Trophoblast cell (in vitro differentiated cells and primary cell): ENCODE measurements at regions not wholly inside any gene's neighbourhood (a gene's known extent, or its start where the extent isn't known, plus 50 kb on each side); places are given as distances from the start of the nearest gene placed in this dataset.

Experiments used
- DNase-seq, 2 donors: peaks; one replicate each; pipeline ENCODE4 v3.0.0-alpha.2; 2016
- H2AFZ ChIP-seq: 2 replicates; pipeline ENCODE4 v1.6.1; 2013; ENCODE audit warnings: low read length, moderate library complexity, mild to moderate bottlenecking; ENCODE audit not compliant: insufficient read depth, poor library complexity
- H2AK5ac ChIP-seq: 2 replicates; pipeline ENCODE4 v1.6.1; 2013; ENCODE audit warnings: mild to moderate bottlenecking, low read length
- H2BK120ac ChIP-seq: 2 replicates; pipeline ENCODE4 v1.6.1; 2013; ENCODE audit warnings: low read length, mild to moderate bottlenecking, moderate library complexity; ENCODE audit not compliant: insufficient read depth, poor library complexity
- H2BK12ac ChIP-seq: 2 replicates; pipeline ENCODE4 v1.6.1; 2013; ENCODE audit warnings: mild to moderate bottlenecking, low read length, moderate library complexity
- H2BK5ac ChIP-seq: 2 replicates; pipeline ENCODE4 v1.6.1; 2013; ENCODE audit warnings: low read length, low read depth, moderate library complexity, mild to moderate bottlenecking; ENCODE audit not compliant: poor library complexity
- H3K14ac ChIP-seq: 2 replicates; pipeline ENCODE4 v1.6.1; 2013; ENCODE audit warnings: mild to moderate bottlenecking, low read length
- H3K18ac ChIP-seq: 2 replicates; pipeline ENCODE4 v1.6.1; 2013; ENCODE audit warnings: mild to moderate bottlenecking, low read length
- H3K23ac ChIP-seq: 2 replicates; pipeline ENCODE4 v1.6.1; 2013; ENCODE audit warnings: low read length
- H3K27ac ChIP-seq: 2 replicates; pipeline ENCODE4 v1.5.1; 2013; ENCODE audit warnings: low read depth, mild to moderate bottlenecking, inconsistent platforms, low read length, moderate library complexity
- H3K27me3 ChIP-seq: 2 replicates; pipeline ENCODE4 v1.6.1; 2013; ENCODE audit warnings: inconsistent platforms, mild to moderate bottlenecking, low read length, moderate library complexity; ENCODE audit not compliant: insufficient read depth
- H3K36me3 ChIP-seq, 2 experiments: 1 replicate in 1 of 2; 2 replicates in 1 of 2; pipeline ENCODE4 v1.6.1; 2013; ENCODE audit warnings: low read length in 2 of 2, mild to moderate bottlenecking in 2 of 2, moderate library complexity in 1 of 2; ENCODE audit not compliant: insufficient read depth in 2 of 2, control insufficient read depth in 1 of 2
- H3K4ac ChIP-seq: 2 replicates; pipeline ENCODE4 v1.6.1; 2013; ENCODE audit warnings: low read depth, mild to moderate bottlenecking, low read length, moderate library complexity
- H3K4me1 ChIP-seq, 2 experiments: 1 replicate in 1 of 2; 2 replicates in 1 of 2; pipeline ENCODE4 v1.6.1; 2013; ENCODE audit warnings: low read length in 2 of 2, mild to moderate bottlenecking in 2 of 2, moderate library complexity in 1 of 2; ENCODE audit not compliant: insufficient read depth in 2 of 2, control insufficient read depth in 1 of 2
- H3K4me2 ChIP-seq: 2 replicates; pipeline ENCODE4 v1.6.1; 2013; ENCODE audit warnings: inconsistent platforms, mild to moderate bottlenecking, low read length, moderate library complexity
- H3K4me3 ChIP-seq: 2 replicates; pipeline ENCODE4 v1.5.1; 2013; ENCODE audit warnings: mild to moderate bottlenecking, low read depth, low read length, inconsistent platforms
- H3K79me1 ChIP-seq: one replicate; pipeline ENCODE4 v1.6.1; 2013; ENCODE audit warnings: low read length
- H3K79me2 ChIP-seq: 2 replicates; pipeline ENCODE4 v1.6.1; 2013; ENCODE audit warnings: low read length, mild to moderate bottlenecking; ENCODE audit not compliant: control insufficient read depth, insufficient read depth, poor library complexity
- H3K9ac ChIP-seq: 2 replicates; pipeline ENCODE4 v1.6.1; 2013; ENCODE audit warnings: mild to moderate bottlenecking, low read length
- H3K9me3 ChIP-seq: 2 replicates; pipeline ENCODE4 v1.6.1; 2013; ENCODE audit warnings: low read depth, mild to moderate bottlenecking, control low read depth, inconsistent platforms, low read length; ENCODE audit not compliant: insufficient read depth
- H4K12ac ChIP-seq: 2 replicates; pipeline ENCODE4 v1.6.1; 2013; ENCODE audit warnings: low read depth, mild to moderate bottlenecking, low read length, moderate library complexity
- H4K8ac ChIP-seq: 2 replicates; pipeline ENCODE4 v1.6.1; 2013; ENCODE audit warnings: low read depth, mild to moderate bottlenecking, low read length, moderate library complexity
- H4K91ac ChIP-seq: one replicate; pipeline ENCODE4 v1.6.1; 2013; ENCODE audit warnings: low read depth, mild to moderate bottlenecking, low read length, moderate library complexity
- WGBS: extraction: QIAGEN DNeasy Blood & Tissue Kit; methylation state at CpG from one replicate; pipeline ENCODE4 v1.1.7; 2013; ENCODE audit warnings: missing lambda C conversion rate; ENCODE audit not compliant: insufficient read length, insufficient coverage; ENCODE audit errors: extremely low coverage; 5-methylcytosine and 5-hydroxymethylcytosine counted together

DNA sequence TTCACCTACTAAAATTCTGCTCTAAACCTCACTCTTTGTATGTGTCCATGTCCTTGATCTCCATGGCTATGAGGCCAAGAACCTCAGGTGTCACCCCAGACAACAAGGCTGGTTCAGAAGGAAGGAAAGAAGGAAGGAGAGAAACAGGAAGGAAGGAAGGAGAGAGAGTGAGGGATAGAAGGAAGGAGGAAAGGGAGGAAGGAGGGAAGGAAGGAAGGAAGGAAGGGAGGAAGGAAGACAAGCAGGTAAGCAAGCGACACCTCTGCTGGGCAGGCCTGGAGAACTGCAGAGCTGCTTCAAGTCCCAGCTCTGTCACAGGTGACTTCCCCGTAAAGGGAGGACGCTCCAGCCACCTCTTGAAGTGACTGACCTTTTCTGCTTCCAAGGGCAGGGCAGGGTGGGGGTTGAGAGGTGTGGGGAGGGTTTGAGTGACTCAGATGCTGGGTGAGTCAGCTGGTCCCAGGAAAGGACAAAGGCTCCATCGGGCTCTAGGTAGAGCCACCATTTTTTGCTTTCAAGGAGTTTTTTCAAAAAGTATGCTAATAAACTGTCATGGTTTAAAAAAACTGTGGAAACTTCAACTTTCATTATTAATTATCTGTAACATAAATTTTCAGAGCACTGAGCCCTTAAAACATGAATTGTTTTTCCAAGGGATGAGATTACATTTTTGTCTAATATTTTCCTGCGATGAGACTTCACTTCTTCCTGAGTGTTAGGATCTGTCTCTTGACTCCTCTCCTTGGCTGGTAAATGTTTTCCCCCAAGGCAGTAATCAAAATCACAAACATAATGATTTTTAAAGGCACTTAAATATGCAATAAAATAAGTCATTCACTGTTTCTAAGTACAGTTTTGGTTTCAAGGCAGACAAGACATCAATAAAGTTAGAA, 90.1 kb upstream of the L3MBTL4 start:
- no peak for DNase-seq
- Histone ChIP-seq H3K4me2 (no peak overlapping the region), H3K4ac (no peak overlapping the region), H3K23ac (no peak overlapping the region), H3K4me3 (no peak overlapping the region), H3K79me1 (peaks cover 11% of the 10 kb centered on the region), H3K79me2 (no peaks in the 10 kb centered on the region), H3K9ac (no peak overlapping the region), H4K91ac (no peak overlapping the region), H3K4me1 (peaks cover 5% of the 10 kb centered on the region in 2 experiments), H3K14ac (no peak overlapping the region), H4K8ac (no peak overlapping the region), H3K36me3 (no peaks in the 10 kb centered on the region), H3K27me3 (no peaks in the 10 kb centered on the region), H3K27ac (no peak overlapping the region), H2AFZ (no peak overlapping the region), H2BK5ac (no peak overlapping the region), H3K18ac (no peak overlapping the region), H2BK12ac (no peak overlapping the region), H4K12ac (no peak overlapping the region), H2AK5ac (no peak overlapping the region), H2BK120ac (no peak overlapping the region), H3K9me3 (no peaks in the 10 kb centered on the region)
- WGBS = no CpG with 5 or more reads among the region's 5 CpGs

- no peak overlapping the region for H3K23ac ChIP-seq
- no peak overlapping the region for H4K91ac ChIP-seq
- H4K12ac ChIP-seq = no peak overlapping the region
- no peak overlapping the region for H3K9ac ChIP-seq
- peaks cover 13% of the 10 kb centered on the region for H3K79me1 ChIP-seq
- H3K27ac ChIP-seq = no peak overlapping the region
- H3K4ac ChIP-seq = no peak overlapping the region
- DNase-seq = no peak
- no peak overlapping the region for H3K4me3 ChIP-seq
- no peaks in the 10 kb centered on the region for H3K9me3 ChIP-seq
- no peak overlapping the region for H3K18ac ChIP-seq
- peaks cover 5 to 7% of the 10 kb centered on the region in 2 experiments for H3K4me1 ChIP-seq
- H3K79me2 ChIP-seq = no peaks in the 10 kb centered on the region
- no peaks in the 10 kb centered on the region for H3K36me3 ChIP-seq
- H2BK12ac ChIP-seq = no peak overlapping the region
- no peak overlapping the region for H2BK120ac ChIP-seq
- H4K8ac ChIP-seq = no peak overlapping the region
- no peaks in the 10 kb centered on the region for H3K27me3 ChIP-seq
- no peak overlapping the region for H2AFZ ChIP-seq
- no peak overlapping the region for H3K4me2 ChIP-seq
- H2BK5ac ChIP-seq = no peak overlapping the region
- no peak overlapping the region for H3K14ac ChIP-seq
- H2AK5ac ChIP-seq = no peak overlapping the region
- WGBS = no CpG with 5 or more reads among the region's 2 CpGs
Observed at GRCh38 chr18:6505498-6505875, 90.8 kb upstream of the L3MBTL4 start.

- Histone ChIP-seq H3K4me2 (peak overlapping the region; percentile 43), H3K4me1 (peaks cover 15 to 19% of the 10 kb centered on the region in 2 experiments), H2BK5ac (peak overlapping the region; percentile 29), H3K14ac (peak overlapping the region; percentile 4), H2AFZ (no peak overlapping the region), H4K91ac (peak overlapping the region; percentile 41), H4K12ac (no peak overlapping the region), H2BK120ac (peak overlapping the region; percentile 35), H3K23ac (no peak overlapping the region), H3K27me3 (no peaks in the 10 kb centered on the region), H3K79me2 (no peaks in the 10 kb centered on the region), H3K9me3 (peaks cover 2% of the 10 kb centered on the region), H3K4me3 (no peak overlapping the region), H2AK5ac (no peak overlapping the region), H3K79me1 (peaks cover 23% of the 10 kb centered on the region), H3K27ac (peak overlapping the region; percentile 94), H2BK12ac (peak overlapping the region; percentile 77), H4K8ac (no peak overlapping the region), H3K9ac (no peak overlapping the region), H3K18ac (no peak overlapping the region), H3K4ac (no peak overlapping the region), H3K36me3 (no peaks in the 10 kb centered on the region)
- WGBS = no CpG with 5 or more reads among the region's 7 CpGs
- no peak for DNase-seq
Observed at GRCh38 chr18:6509417-6509816, 94.7 kb upstream of the L3MBTL4 start.

DNA sequence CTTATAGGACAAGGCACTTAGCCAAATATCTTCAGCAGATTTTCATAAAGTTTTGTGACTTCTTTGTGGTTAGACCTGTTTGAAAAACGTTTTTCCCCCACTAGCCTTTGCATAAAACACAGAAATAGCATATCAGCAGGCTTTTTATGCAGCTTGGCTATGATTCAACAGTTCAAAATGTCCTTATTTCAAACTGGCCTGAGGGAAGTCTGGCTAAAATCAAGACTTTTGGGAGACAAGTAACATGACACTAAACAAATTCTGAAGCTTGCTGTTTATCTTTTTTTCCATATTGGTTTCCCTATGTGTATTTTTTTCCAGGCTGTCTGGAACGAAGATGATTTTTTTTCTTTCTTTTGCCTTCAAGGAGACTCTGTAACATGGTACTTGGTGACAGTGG, 95.1 kb upstream of the L3MBTL4 start:
- no peak overlapping the region for H3K18ac ChIP-seq
- H2AK5ac ChIP-seq = no peak overlapping the region
- no peak overlapping the region for H3K14ac ChIP-seq
- peaks cover 13 to 19% of the 10 kb centered on the region in 2 experiments for H3K4me1 ChIP-seq
- H3K23ac ChIP-seq = no peak overlapping the region
- H2BK12ac ChIP-seq = peak overlapping the region; percentile 74
- H3K36me3 ChIP-seq = no peaks in the 10 kb centered on the region
- no peaks in the 10 kb centered on the region for H3K27me3 ChIP-seq
- H3K9ac ChIP-seq = no peak overlapping the region
- peaks cover 2% of the 10 kb centered on the region for H3K9me3 ChIP-seq
- H2BK120ac ChIP-seq = peak overlapping the region; percentile 75
- H3K79me1 ChIP-seq = peaks cover 23% of the 10 kb centered on the region
- peak overlapping the region; percentile 94 for H3K27ac ChIP-seq
- H3K4me3 ChIP-seq = no peak overlapping the region
- peak overlapping the region; percentile 43 for H3K4me2 ChIP-seq
- H3K79me2 ChIP-seq = no peaks in the 10 kb centered on the region
- no peak overlapping the region for H4K91ac ChIP-seq
- no peak overlapping the region for H4K8ac ChIP-seq
- no peak overlapping the region for H3K4ac ChIP-seq
- H2AFZ ChIP-seq = no peak overlapping the region
- WGBS = no CpG with 5 or more reads among the region's 2 CpGs
- H4K12ac ChIP-seq = no peak overlapping the region
- peak overlapping the region; percentile 83 for H2BK5ac ChIP-seq
- DNase-seq = peak; percentile 18 to 64
